Lung (tissue), 9 donors: ENCODE measurements at regions not wholly inside any gene's neighbourhood (a gene's known extent, or its start where the extent isn't known, plus 50 kb on each side); places are given as distances from the start of the nearest gene placed in this dataset.
A peak's percentile ranks its signal among the peaks of the same experiment; 100 is the strongest.
"Not testable (repeated sequence)": the region's sequence is repeated elsewhere in the genome, so short reads cannot be mapped to it uniquely, and the experiment has no call there.

ENCODE experiments used
- ATAC-seq: fragments of 200-7000 bp; cut with Tn5 transposase; one replicate; pipeline ENCODE4 v1.9.1; 2020; ENCODE audit warnings: moderate number of reproducible peaks; ENCODE audit not compliant: insufficient read depth, low FRiP score
- DNase-seq, 3 donors: peaks; one replicate each; pipeline ENCODE4 v3.0.0-alpha.2; 2013 to 2017
- H3K27ac ChIP-seq, 2 donors: one replicate each; pipeline ENCODE4 v1.5.1; 2013; ENCODE audit warnings: mild to moderate bottlenecking in 2 of 2, moderate library complexity in 2 of 2, control low read depth in 1 of 2, inconsistent platforms in 1 of 2, low read depth in 1 of 2, low read length in 1 of 2
- H3K27me3 ChIP-seq, 3 donors: one replicate each; pipeline ENCODE4 v1.5.1; 2013; ENCODE audit warnings: low read length in 2 of 3; ENCODE audit not compliant: control insufficient read depth in 3 of 3, insufficient read depth in 3 of 3
- H3K36me3 ChIP-seq, 4 donors: one replicate each; pipeline ENCODE4 v1.5.1; 2013; ENCODE audit warnings: low read length in 4 of 4, mild to moderate bottlenecking in 1 of 4, moderate library complexity in 1 of 4; ENCODE audit not compliant: control insufficient read depth in 4 of 4, insufficient read depth in 4 of 4
- H3K4me1 ChIP-seq, 5 donors: one replicate each; pipeline ENCODE4 v1.5.1; 2013; ENCODE audit warnings: low read length in 5 of 5, mild to moderate bottlenecking in 2 of 5, moderate library complexity in 1 of 5; ENCODE audit not compliant: control insufficient read depth in 5 of 5, insufficient read depth in 5 of 5
- H3K4me3 ChIP-seq: one replicate; pipeline ENCODE4 v1.5.1; 2013; ENCODE audit warnings: mild to moderate bottlenecking, control low read depth, moderate library complexity
- H3K9ac ChIP-seq, 2 donors: one replicate each; pipeline ENCODE4 v1.5.1; 2013; ENCODE audit warnings: low read length in 2 of 2, control low read depth in 1 of 2; ENCODE audit not compliant: insufficient read depth in 1 of 2
- H3K9me3 ChIP-seq, 4 donors: one replicate each; pipeline ENCODE4 v1.5.1; 2013; ENCODE audit warnings: low read length in 3 of 4, mild to moderate bottlenecking in 1 of 4, moderate library complexity in 1 of 4; ENCODE audit not compliant: control insufficient read depth in 4 of 4, insufficient read depth in 3 of 4
- WGBS, 2 donors: extraction: QIAGEN DNeasy Blood & Tissue Kit; methylation state at CpG; one replicate each; pipeline ENCODE4 v1.1.7; 2013; 5-methylcytosine and 5-hydroxymethylcytosine counted together
- donor health status: Bipolar disorder and iron deficiency.
- donor health status: healthy.
- donor health status: DM: yes; HTN: yes; CAD: no.

- not testable (repeated sequence) for H3K4me3 ChIP-seq, DNase-seq, H3K27me3 ChIP-seq, H3K36me3 ChIP-seq, H3K9ac ChIP-seq, H3K9me3 ChIP-seq, H3K27ac ChIP-seq, ATAC-seq
- 80 to 96% methylated on average over 3 of the region's 3 CpGs for WGBS, 2 donors
- H3K4me1 ChIP-seq = peaks cover 0 to 18% (median 0%) of the 10 kb centered on the region in 5 donors
Observed at GRCh38 chr16:88149663-88150062, 198.4 kb downstream of the BANP start.

GRCh38 chr16:88150456-88151128, 199.4 kb downstream of the BANP start:
- not testable (repeated sequence) for H3K4me3 ChIP-seq, H3K27ac ChIP-seq, ATAC-seq, H3K9ac ChIP-seq, H3K27me3 ChIP-seq, DNase-seq, H3K36me3 ChIP-seq, H3K9me3 ChIP-seq
- WGBS, 2 donors = 61 to 64% methylated on average over 27 of the region's 27 CpGs
- peaks cover 0 to 18% (median 0%) of the 10 kb centered on the region in 5 donors for H3K4me1 ChIP-seq

DNA sequence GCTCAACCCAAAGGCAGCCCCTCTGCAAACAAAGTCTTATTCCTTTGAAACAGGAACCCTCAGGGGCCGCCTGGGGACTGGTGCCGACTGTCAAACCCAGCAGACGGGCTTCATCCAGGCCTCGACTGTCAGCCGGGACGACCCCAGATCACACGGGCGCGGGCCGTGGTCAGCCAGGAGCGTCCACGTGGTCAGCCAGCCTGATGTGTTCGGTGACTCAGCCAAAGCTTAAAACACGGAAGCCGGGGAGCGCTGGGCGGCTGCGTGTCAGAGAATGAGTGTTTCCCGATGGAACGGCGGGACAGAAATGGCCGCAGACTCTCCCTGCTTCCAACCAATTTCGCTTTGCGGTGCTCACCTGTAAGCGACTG, 199.9 kb downstream of the BANP start:
- not testable (repeated sequence) for H3K27me3 ChIP-seq, H3K36me3 ChIP-seq, H3K4me3 ChIP-seq, H3K27ac ChIP-seq, H3K9ac ChIP-seq, H3K9me3 ChIP-seq
- WGBS, 2 donors = 66 to 70% methylated on average over 22 to 25 of the region's 25 CpGs
- DNase-seq = peak; percentile 64 to 73 (median 69)
- peak; percentile 51 for ATAC-seq
- H3K4me1 ChIP-seq = peaks cover 0 to 18% (median 0%) of the 10 kb centered on the region in 5 donors

GRCh38 chr16:88151859-88152843, 200.9 kb downstream of the BANP start:
- ATAC-seq, H3K36me3 ChIP-seq, H3K27ac ChIP-seq, H3K27me3 ChIP-seq, H3K9ac ChIP-seq, H3K9me3 ChIP-seq, H3K4me3 ChIP-seq: not testable (repeated sequence)
- H3K4me1 ChIP-seq = peaks cover 0 to 18% (median 0%) of the 10 kb centered on the region in 5 donors
- WGBS, 2 donors = 75 to 91% methylated on average over 27 of the region's 27 CpGs
- peak; percentile 80 to 82 (median 81) for DNase-seq

DNA sequence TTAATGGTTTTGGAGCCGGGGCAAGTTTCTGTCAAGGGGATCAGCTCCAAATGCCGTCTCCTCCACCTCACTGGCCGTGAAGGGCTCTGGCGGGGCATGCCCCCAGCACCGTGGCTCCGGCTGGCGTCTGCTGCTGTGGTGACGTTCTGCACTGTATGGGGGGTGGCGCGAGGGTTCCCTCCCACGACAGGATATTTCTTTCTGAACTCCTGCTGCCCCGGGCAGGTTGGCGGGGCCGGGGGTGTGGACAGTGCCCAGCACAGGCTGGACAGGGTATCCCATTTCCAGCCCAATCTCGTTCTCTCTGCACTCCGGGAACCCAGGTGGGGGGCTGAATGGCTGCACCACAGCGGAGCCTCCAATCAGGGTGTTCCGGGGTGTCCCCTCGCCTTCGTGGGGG, 201.6 kb downstream of the BANP start:
- not testable (repeated sequence) for H3K9ac ChIP-seq, H3K9me3 ChIP-seq, H3K27me3 ChIP-seq, H3K4me3 ChIP-seq, H3K27ac ChIP-seq, H3K36me3 ChIP-seq, ATAC-seq
- peak in 2 of 3 donors; percentile 53 to 61 for DNase-seq
- peaks cover 0 to 18% (median 0%) of the 10 kb centered on the region in 5 donors for H3K4me1 ChIP-seq
- WGBS, 2 donors = 76 to 92% methylated on average over 20 of the region's 20 CpGs

DNA sequence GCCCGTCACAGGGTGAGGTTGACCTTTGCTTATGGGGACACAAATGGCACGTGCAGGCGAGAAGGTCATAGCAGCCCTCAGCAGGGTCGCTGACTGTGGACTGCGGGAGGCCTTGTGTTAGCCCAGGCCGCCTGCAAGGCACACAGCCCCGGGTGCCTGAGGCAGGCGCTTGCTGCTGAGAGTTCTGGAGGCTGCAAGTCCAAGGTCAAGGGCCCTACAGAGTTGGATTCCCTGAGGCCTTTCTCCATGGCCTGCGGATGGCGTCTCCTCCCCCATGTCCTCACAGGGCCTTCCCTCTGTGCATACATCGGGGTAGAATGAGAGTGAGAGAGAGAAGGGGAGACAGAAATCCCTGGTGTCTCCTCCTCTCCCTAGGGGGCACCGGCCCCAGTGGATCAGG, 202.3 kb downstream of the BANP start:
- not testable (repeated sequence) for ATAC-seq, H3K36me3 ChIP-seq, H3K4me3 ChIP-seq, H3K27me3 ChIP-seq, H3K9ac ChIP-seq, DNase-seq, H3K27ac ChIP-seq, H3K9me3 ChIP-seq
- 86 to 88% methylated on average over 10 to 12 of the region's 12 CpGs for WGBS, 2 donors
- peaks cover 0 to 18% (median 0%) of the 10 kb centered on the region in 5 donors for H3K4me1 ChIP-seq

DNA sequence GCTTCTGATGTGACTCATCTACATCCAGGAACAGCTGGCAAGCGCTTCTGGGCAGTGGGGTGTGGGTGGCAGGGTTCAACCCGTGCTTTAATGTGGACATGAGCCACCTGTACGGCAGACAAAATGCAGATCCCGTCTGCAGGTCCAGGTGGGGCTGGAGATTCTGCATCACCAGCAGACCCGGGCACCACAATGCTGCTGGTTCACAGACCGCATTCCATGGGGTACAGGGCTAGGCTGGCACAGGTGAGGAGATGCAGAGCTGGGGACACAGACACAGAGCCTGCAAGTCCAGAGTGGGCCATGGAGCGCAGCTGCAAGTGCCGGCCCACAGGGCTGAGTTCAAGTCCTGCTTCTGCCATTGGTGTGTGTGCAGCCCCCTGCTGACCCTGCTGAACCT, 203.7 kb downstream of the BANP start:
- DNase-seq, H3K27me3 ChIP-seq, H3K27ac ChIP-seq, H3K4me3 ChIP-seq, H3K9me3 ChIP-seq, H3K36me3 ChIP-seq, ATAC-seq, H3K9ac ChIP-seq: not testable (repeated sequence)
- WGBS, 2 donors = 86 to 93% methylated on average over 8 of the region's 8 CpGs
- peaks cover 0 to 18% (median 0%) of the 10 kb centered on the region in 5 donors for H3K4me1 ChIP-seq

DNA sequence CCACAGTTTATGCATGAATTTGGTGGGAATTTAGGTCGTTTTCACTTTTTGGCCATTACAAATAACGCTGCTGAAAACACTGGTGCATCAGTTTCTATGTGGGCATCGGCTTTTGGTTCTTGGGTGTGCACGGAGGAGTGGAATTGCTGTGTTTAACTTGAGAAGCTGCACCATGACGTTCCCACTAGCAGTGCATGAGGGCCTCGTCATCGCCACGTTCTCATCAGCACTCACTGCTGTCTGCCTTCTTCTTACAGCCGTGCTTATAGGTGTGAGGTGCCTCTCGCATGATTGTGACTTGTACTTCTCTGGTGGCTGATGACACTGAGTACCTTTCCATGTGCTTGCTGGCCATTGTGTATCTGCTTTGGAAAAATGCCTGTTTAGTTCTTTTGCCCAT, 204.4 kb downstream of the BANP start:
- H3K9ac ChIP-seq, H3K36me3 ChIP-seq, ATAC-seq, DNase-seq, H3K27me3 ChIP-seq, H3K4me3 ChIP-seq, H3K9me3 ChIP-seq, H3K27ac ChIP-seq: not testable (repeated sequence)
- 80% methylated on average over 10 of the region's 10 CpGs for WGBS, 2 donors
- H3K4me1 ChIP-seq = peaks cover 0 to 18% (median 0%) of the 10 kb centered on the region in 5 donors
